Testis (tissue), 2 donors: ENCODE measurements at regions not wholly inside any gene's neighbourhood (a gene's known extent, or its start where the extent isn't known, plus 50 kb on each side); places are given as distances from the start of the nearest gene placed in this dataset.

Source experiments
- POLR2A ChIP-seq: fragments of 450-650 bp; IDR thresholded peaks from one replicate; pipeline ENCODE4 v1.6.1; 2017; ENCODE audit warnings: antibody characterized with exemption, mild to moderate bottlenecking, moderate library complexity
- TF ChIP-seq, protein P1 (sequence below), 3 experiments: fragments of 450-650 bp in 2 of 3; fragments of 200-600 bp in 1 of 3; sonication (generic) in 1 of 3; IDR thresholded peaks; one replicate each; pipeline ENCODE4 v1.5.1; 2016 to 2019; ENCODE audit warnings: antibody characterized with exemption in 3 of 3, mild to moderate bottlenecking in 2 of 3, moderate library complexity in 1 of 3

DNA sequence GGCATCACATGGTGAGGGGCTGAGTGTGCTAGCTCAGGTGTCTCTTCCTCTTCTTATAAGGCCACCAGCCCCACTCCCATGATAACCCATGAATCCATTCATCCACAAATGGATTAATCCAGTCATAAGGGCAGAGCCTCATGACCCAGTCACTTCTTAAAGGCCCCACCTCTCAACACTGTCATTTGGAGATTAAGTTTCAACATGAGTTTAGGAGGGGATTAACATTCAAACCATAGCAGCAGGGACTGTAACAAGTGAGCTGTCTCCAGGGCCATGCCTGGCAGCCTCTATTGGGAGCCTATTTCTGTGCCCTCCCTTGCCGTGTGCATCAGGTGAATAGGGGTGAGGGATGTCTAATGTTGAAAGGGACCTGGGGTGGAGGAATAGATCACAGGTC lies 77.5 kb downstream of the CHRD start:
- TF ChIP-seq POLR2A, result no peak
- TF ChIP-seq, protein P1, sequence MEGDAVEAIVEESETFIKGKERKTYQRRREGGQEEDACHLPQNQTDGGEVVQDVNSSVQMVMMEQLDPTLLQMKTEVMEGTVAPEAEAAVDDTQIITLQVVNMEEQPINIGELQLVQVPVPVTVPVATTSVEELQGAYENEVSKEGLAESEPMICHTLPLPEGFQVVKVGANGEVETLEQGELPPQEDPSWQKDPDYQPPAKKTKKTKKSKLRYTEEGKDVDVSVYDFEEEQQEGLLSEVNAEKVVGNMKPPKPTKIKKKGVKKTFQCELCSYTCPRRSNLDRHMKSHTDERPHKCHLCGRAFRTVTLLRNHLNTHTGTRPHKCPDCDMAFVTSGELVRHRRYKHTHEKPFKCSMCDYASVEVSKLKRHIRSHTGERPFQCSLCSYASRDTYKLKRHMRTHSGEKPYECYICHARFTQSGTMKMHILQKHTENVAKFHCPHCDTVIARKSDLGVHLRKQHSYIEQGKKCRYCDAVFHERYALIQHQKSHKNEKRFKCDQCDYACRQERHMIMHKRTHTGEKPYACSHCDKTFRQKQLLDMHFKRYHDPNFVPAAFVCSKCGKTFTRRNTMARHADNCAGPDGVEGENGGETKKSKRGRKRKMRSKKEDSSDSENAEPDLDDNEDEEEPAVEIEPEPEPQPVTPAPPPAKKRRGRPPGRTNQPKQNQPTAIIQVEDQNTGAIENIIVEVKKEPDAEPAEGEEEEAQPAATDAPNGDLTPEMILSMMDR (IDR thresholded peaks at IDR 0.05), result no peak
